Spinal cord (tissue), 9 donors: ENCODE measurements at regions not wholly inside any gene's neighbourhood (a gene's known extent, or its start where the extent isn't known, plus 50 kb on each side); places are given as distances from the start of the nearest gene placed in this dataset.
A peak's percentile ranks its signal among the peaks of the same experiment; 100 is the strongest.

Source experiments
- DNase-seq, 6 donors: peaks; one replicate each; pipeline versions ENCODE4 v3.0.0 to v3.0.0-alpha.2; 2013 to 2015; ENCODE audit warnings: low spot score in 6 of 6, low read depth in 4 of 6
- H3K27ac ChIP-seq: one replicate; pipeline ENCODE4 v1.5.1; 2013; ENCODE audit warnings: low read depth, low read length, control low read depth
- H3K27me3 ChIP-seq: one replicate; pipeline ENCODE4 v1.6.1; 2013; ENCODE audit warnings: low read length; ENCODE audit not compliant: control insufficient read depth, insufficient read depth
- H3K36me3 ChIP-seq: one replicate; pipeline ENCODE4 v1.6.1; 2013; ENCODE audit warnings: low read length; ENCODE audit not compliant: control insufficient read depth, insufficient read depth
- H3K4me1 ChIP-seq: one replicate; pipeline ENCODE4 v1.6.1; 2013; ENCODE audit warnings: low read length; ENCODE audit not compliant: control insufficient read depth, insufficient read depth
- H3K4me3 ChIP-seq: one replicate; pipeline ENCODE4 v1.5.1; 2013; ENCODE audit warnings: low read depth, low read length, control low read depth
- H3K9me3 ChIP-seq: one replicate; pipeline ENCODE4 v1.6.1; 2013; ENCODE audit warnings: low read length; ENCODE audit not compliant: control insufficient read depth, insufficient read depth
- WGBS: methylation state at CpG from one replicate; pipeline ENCODE4 v1.1.5; 2013; ENCODE audit warnings: missing lambda C conversion rate; ENCODE audit not compliant: insufficient coverage; 5-methylcytosine and 5-hydroxymethylcytosine counted together
- donor health status: healthy.

GRCh38 chr2:220106065-220106464, 478.6 kb downstream of the SLC4A3 start:
- Histone ChIP-seq H3K36me3 (no peaks in the 10 kb centered on the region), H3K4me3 (no peak overlapping the region), H3K4me1 (peaks cover 6% of the 10 kb centered on the region), H3K9me3 (no peaks in the 10 kb centered on the region), H3K27me3 (peaks cover 4% of the 10 kb centered on the region), H3K27ac (no peak overlapping the region)
- 100% methylated on average over 1 of the region's 2 CpGs for WGBS
- no peak for DNase-seq

GRCh38 chr2:220107380-220107791, 480.0 kb downstream of the SLC4A3 start:
- Histone ChIP-seq H3K4me1 (peaks cover 6% of the 10 kb centered on the region), H3K27ac (no peak overlapping the region), H3K36me3 (no peaks in the 10 kb centered on the region), H3K9me3 (no peaks in the 10 kb centered on the region), H3K4me3 (no peak overlapping the region), H3K27me3 (peaks cover 4% of the 10 kb centered on the region)
- no CpG with 5 or more reads among the region's 4 CpGs for WGBS
- no peak for DNase-seq

GRCh38 chr2:220114443-220114842, 487.0 kb downstream of the SLC4A3 start:
- Histone ChIP-seq H3K9me3 (peaks cover 4% of the 10 kb centered on the region), H3K27me3 (no peaks in the 10 kb centered on the region), H3K27ac (no peak overlapping the region), H3K4me3 (no peak overlapping the region), H3K36me3 (no peaks in the 10 kb centered on the region), H3K4me1 (no peaks in the 10 kb centered on the region)
- no peak for DNase-seq
- WGBS = no CpG with 5 or more reads among the region's 1 CpG

- H3K4me1 ChIP-seq = no peaks in the 10 kb centered on the region
- no peak overlapping the region for H3K4me3 ChIP-seq
- no peaks in the 10 kb centered on the region for H3K36me3 ChIP-seq
- no peaks in the 10 kb centered on the region for H3K27me3 ChIP-seq
- DNase-seq = peak in 1 of 6 donors; percentile 74
- H3K27ac ChIP-seq = no peak overlapping the region
- peaks cover 4% of the 10 kb centered on the region for H3K9me3 ChIP-seq
- 77% methylated on average over 3 of the region's 5 CpGs for WGBS
Observed at GRCh38 chr2:220117025-220117424, 489.6 kb downstream of the SLC4A3 start.

- H3K27me3 ChIP-seq = no peaks in the 10 kb centered on the region
- peaks cover 4% of the 10 kb centered on the region for H3K9me3 ChIP-seq
- H3K4me3 ChIP-seq = no peak overlapping the region
- H3K4me1 ChIP-seq = no peaks in the 10 kb centered on the region
- WGBS = 50% methylated on average over 2 of the region's 2 CpGs
- H3K36me3 ChIP-seq = no peaks in the 10 kb centered on the region
- DNase-seq = no peak
- H3K27ac ChIP-seq = no peak overlapping the region
Observed at GRCh38 chr2:220120041-220120440, 492.6 kb downstream of the SLC4A3 start.

GRCh38 chr2:220123751-220124150, 496.3 kb downstream of the SLC4A3 start:
- DNase-seq = no peak
- no peak overlapping the region for H3K4me3 ChIP-seq
- WGBS = 80% methylated on average over 1 of the region's 2 CpGs
- H3K36me3 ChIP-seq = no peaks in the 10 kb centered on the region
- no peaks in the 10 kb centered on the region for H3K27me3 ChIP-seq
- H3K4me1 ChIP-seq = peaks cover 4% of the 10 kb centered on the region
- no peaks in the 10 kb centered on the region for H3K9me3 ChIP-seq
- no peak overlapping the region for H3K27ac ChIP-seq

- Histone ChIP-seq H3K9me3 (peaks cover 3% of the 10 kb centered on the region), H3K4me3 (no peak overlapping the region), H3K36me3 (no peaks in the 10 kb centered on the region), H3K27ac (no peak overlapping the region), H3K27me3 (no peaks in the 10 kb centered on the region), H3K4me1 (peaks cover 4% of the 10 kb centered on the region)
- WGBS = no CpG with 5 or more reads among the region's 8 CpGs
- DNase-seq = peak in 1 of 6 donors; percentile 95
Observed at GRCh38 chr2:220125551-220125950, 498.1 kb downstream of the SLC4A3 start.

GRCh38 chr2:220127311-220127710, 499.9 kb downstream of the SLC4A3 start:
- Histone ChIP-seq H3K9me3 (peaks cover 8% of the 10 kb centered on the region), H3K36me3 (no peaks in the 10 kb centered on the region), H3K27me3 (no peaks in the 10 kb centered on the region), H3K27ac (no peak overlapping the region), H3K4me1 (peaks cover 4% of the 10 kb centered on the region), H3K4me3 (no peak overlapping the region)
- WGBS = no CpG with 5 or more reads among the region's 3 CpGs
- DNase-seq = peak in 1 of 6 donors; percentile 24

- Histone ChIP-seq H3K4me1 (peaks cover 4% of the 10 kb centered on the region), H3K4me3 (no peak overlapping the region), H3K27ac (no peak overlapping the region), H3K36me3 (no peaks in the 10 kb centered on the region), H3K27me3 (no peaks in the 10 kb centered on the region), H3K9me3 (peaks cover 8% of the 10 kb centered on the region)
- peak in 2 of 6 donors; percentile 44 to 60 for DNase-seq
- WGBS = 80% methylated on average over 1 of the region's 5 CpGs
Observed at GRCh38 chr2:220127876-220128275, 500.4 kb downstream of the SLC4A3 start.

GRCh38 chr2:220129391-220129790, 502.0 kb downstream of the SLC4A3 start:
- no peaks in the 10 kb centered on the region for H3K36me3 ChIP-seq
- H3K27ac ChIP-seq = no peak overlapping the region
- no peak overlapping the region for H3K4me3 ChIP-seq
- peaks cover 8% of the 10 kb centered on the region for H3K9me3 ChIP-seq
- H3K4me1 ChIP-seq = peaks cover 4% of the 10 kb centered on the region
- no peaks in the 10 kb centered on the region for H3K27me3 ChIP-seq
- DNase-seq = peak in 2 of 6 donors; percentile 73 to 87
- WGBS = 23% methylated on average over 4 of the region's 7 CpGs
